Stomach (tissue), 4 donors: ENCODE measurements at regions not wholly inside any gene's neighbourhood (a gene's known extent, or its start where the extent isn't known, plus 50 kb on each side); places are given as distances from the start of the nearest gene placed in this dataset.

Experiments
- POLR2AphosphoS5 ChIP-seq, 3 donors: sonication (generic); formaldehyde crosslinking; IDR thresholded peaks; one replicate each; pipeline ENCODE4 v1.6.1; 2016; ENCODE audit warnings: antibody characterized with exemption in 3 of 3
- TF ChIP-seq, protein P1 (sequence below), 7 experiments: fragments of 450-650 bp in 4 of 7; fragments of 200-600 bp in 3 of 7; sonication (generic) in 3 of 7; IDR thresholded peaks; one replicate each; pipeline ENCODE4 v1.5.1; 2016 to 2019; ENCODE audit warnings: antibody characterized with exemption in 7 of 7, control low read depth in 2 of 7, mild to moderate bottlenecking in 1 of 7

DNA sequence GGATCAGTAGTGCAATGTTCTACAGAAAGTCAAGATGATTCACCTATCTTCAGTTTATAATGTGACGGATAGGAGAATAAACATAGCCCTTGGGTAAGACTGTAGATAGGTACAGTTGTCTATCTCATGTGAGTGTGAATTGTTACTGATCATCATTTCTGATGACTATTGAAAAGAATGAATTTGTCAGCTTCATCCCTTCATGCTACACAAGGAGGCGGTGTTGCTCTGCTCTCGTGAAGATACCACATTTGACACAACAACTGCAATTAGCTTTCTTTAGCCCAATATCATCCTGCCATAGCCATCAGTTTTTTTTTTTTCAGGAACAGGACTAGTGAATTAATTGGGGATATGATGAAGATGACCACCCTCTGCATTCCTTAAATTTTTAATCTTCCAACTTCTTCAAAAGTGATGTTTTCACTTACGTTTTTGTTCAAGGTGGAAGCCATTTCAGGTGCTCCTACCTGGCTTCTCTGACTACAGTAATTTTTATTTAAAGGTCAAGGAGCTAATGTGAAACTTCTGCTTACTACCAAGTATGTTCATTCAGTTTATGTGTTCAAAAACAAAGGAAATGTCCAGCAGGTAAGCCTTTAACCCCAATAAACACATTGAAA, 152.9 kb upstream of the MOCS2 start:
- TF ChIP-seq, protein P1, sequence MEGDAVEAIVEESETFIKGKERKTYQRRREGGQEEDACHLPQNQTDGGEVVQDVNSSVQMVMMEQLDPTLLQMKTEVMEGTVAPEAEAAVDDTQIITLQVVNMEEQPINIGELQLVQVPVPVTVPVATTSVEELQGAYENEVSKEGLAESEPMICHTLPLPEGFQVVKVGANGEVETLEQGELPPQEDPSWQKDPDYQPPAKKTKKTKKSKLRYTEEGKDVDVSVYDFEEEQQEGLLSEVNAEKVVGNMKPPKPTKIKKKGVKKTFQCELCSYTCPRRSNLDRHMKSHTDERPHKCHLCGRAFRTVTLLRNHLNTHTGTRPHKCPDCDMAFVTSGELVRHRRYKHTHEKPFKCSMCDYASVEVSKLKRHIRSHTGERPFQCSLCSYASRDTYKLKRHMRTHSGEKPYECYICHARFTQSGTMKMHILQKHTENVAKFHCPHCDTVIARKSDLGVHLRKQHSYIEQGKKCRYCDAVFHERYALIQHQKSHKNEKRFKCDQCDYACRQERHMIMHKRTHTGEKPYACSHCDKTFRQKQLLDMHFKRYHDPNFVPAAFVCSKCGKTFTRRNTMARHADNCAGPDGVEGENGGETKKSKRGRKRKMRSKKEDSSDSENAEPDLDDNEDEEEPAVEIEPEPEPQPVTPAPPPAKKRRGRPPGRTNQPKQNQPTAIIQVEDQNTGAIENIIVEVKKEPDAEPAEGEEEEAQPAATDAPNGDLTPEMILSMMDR (IDR thresholded peaks at IDR 0.05): peak in 3 of 7 experiments; percentile 16 to 35 (median 35)
- TF ChIP-seq POLR2AphosphoS5 (IDR thresholded peaks at IDR 0.05): no peak
